Fibroblast of skin of left biceps (primary cell): ENCODE measurements at regions not wholly inside any gene's neighbourhood (a gene's known extent, or its start where the extent isn't known, plus 50 kb on each side); places are given as distances from the start of the nearest gene placed in this dataset.

Experiments
- DNase-seq, 2 experiments: peaks; one replicate each; pipeline ENCODE4 v3.0.0-alpha.2; 2013; ENCODE audit warnings: low read depth in 2 of 2

GRCh38 chr18:41371156-41372045 is 583.6 kb upstream of the PIK3C3 start:
- no peak for DNase-seq

- no peak for DNase-seq
These were observed 584.3 kb upstream of the PIK3C3 start for GRCh38 chr18:41370740-41371139.

- DNase-seq, result no peak
These were observed 597.3 kb upstream of the PIK3C3 start for GRCh38 chr18:41357708-41358107.

- DNase-seq, result no peak
These were observed 601.1 kb upstream of the PIK3C3 start for GRCh38 chr18:41353777-41354528.

GRCh38 chr18:41351430-41351829 is 603.6 kb upstream of the PIK3C3 start:
- no peak for DNase-seq

GRCh38 chr18:41347057-41347456 is 608.0 kb upstream of the PIK3C3 start:
- peak; percentile 79 to 86 for DNase-seq

GRCh38 chr18:41343808-41344207 is 611.2 kb upstream of the PIK3C3 start:
- no peak for DNase-seq

GRCh38 chr18:41338341-41338740 is 616.7 kb upstream of the PIK3C3 start:
- DNase-seq, result no peak

GRCh38 chr18:41331661-41332060 is 623.4 kb upstream of the PIK3C3 start:
- no peak for DNase-seq

GRCh38 chr18:41326311-41326710 is 628.7 kb upstream of the PIK3C3 start:
- peak; percentile 47 to 49 for DNase-seq

GRCh38 chr18:41324934-41325333 is 630.1 kb upstream of the PIK3C3 start:
- DNase-seq, result no peak

- DNase-seq, result no peak
These were observed 630.8 kb upstream of the PIK3C3 start for GRCh38 chr18:41324020-41324791.

GRCh38 chr18:41323044-41323443 is 632.0 kb upstream of the PIK3C3 start:
- DNase-seq, result no peak

- no peak for DNase-seq
These were observed 634.9 kb upstream of the PIK3C3 start for GRCh38 chr18:41320100-41320499.

- no peak for DNase-seq
These were observed 639.9 kb upstream of the PIK3C3 start for GRCh38 chr18:41315134-41315533.

GRCh38 chr18:41311571-41312547 is 643.2 kb upstream of the PIK3C3 start:
- no peak for DNase-seq

- DNase-seq, result no peak
These were observed 657.3 kb upstream of the PIK3C3 start for GRCh38 chr18:41297740-41298139.

GRCh38 chr18:41269294-41269693 is 685.7 kb upstream of the PIK3C3 start:
- DNase-seq, result no peak

GRCh38 chr18:41268271-41268670 is 686.8 kb upstream of the PIK3C3 start:
- no peak for DNase-seq

- DNase-seq, result peak in 1 of 2 experiments; percentile 5
These were observed 688.4 kb upstream of the PIK3C3 start for GRCh38 chr18:41266616-41267015.

- no peak for DNase-seq
These were observed 688.8 kb upstream of the PIK3C3 start for GRCh38 chr18:41266204-41266603.
